Urothelium cell line (cell line): ENCODE measurements at regions not wholly inside any gene's neighbourhood (a gene's known extent, or its start where the extent isn't known, plus 50 kb on each side); places are given as distances from the start of the nearest gene placed in this dataset.

ENCODE experiments used
- DNase-seq: peaks from one replicate; pipeline ENCODE4 v3.0.0; 2011; ENCODE audit warnings: low spot score, mixed read lengths
- FAIRE-seq: peaks from 2 replicates; lab custom pipeline; 2011; peaks lifted over from hg19 to GRCh38; lab: Jason Lieb, UNC

DNA sequence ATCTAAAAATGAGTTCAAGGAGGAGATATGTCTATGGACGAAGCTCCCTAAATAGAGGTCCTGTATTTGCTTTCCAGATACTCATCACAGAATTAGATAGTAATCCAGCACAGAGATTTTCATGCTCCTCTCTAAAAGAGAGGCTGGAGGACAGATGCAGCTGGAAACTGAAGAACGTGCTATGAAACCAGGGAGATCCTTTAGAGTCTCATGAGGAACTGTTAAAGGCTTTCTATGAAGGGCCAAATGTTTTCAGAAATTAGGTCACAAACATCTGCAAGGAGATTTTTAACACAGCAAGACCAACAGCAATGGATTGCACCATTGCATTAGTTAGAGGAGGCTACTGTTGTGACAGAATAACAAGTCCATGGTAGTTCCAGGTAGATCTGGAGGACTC, 95.6 kb upstream of the ARHGAP20 start:
- FAIRE-seq (no peak), DNase-seq (no peak)

GRCh38 chr11:110805756-110806155, 93.5 kb upstream of the ARHGAP20 start:
- FAIRE-seq (no peak), DNase-seq (no peak)

DNA sequence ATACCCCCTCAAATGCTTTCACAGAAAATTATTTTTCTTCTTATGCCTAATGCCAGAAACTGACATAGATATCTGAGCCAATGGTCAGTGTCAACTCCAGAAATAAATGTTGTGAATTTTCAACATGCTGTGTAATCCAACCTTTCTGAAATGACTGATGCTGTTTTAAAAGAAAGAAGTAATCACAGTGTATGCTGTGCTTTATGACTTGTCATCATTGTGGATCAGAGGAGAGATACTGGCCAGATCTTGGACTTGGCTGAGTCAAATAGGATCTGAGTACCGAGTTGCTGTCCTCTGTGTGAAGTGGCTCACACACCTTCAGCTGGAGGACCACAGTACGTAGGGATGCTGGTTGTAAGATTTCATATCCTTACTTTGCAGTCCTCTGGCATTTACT, 89.9 kb upstream of the ARHGAP20 start:
- FAIRE-seq, result no peak
- no peak for DNase-seq

- DNase-seq, result no peak
Measured at GRCh38 chr11:110801328-110801727, 89.1 kb upstream of the ARHGAP20 start.

GRCh38 chr11:110798201-110798900, 86.1 kb upstream of the ARHGAP20 start:
- FAIRE-seq (no peak), DNase-seq (no peak)

More at GRCh38 chr11:110801328-110801727, 89.1 kb upstream of the ARHGAP20 start:
- no peak for FAIRE-seq

- DNase-seq (no peak), FAIRE-seq (no peak)
Measured at GRCh38 chr11:110797453-110797852, 85.2 kb upstream of the ARHGAP20 start.

DNA sequence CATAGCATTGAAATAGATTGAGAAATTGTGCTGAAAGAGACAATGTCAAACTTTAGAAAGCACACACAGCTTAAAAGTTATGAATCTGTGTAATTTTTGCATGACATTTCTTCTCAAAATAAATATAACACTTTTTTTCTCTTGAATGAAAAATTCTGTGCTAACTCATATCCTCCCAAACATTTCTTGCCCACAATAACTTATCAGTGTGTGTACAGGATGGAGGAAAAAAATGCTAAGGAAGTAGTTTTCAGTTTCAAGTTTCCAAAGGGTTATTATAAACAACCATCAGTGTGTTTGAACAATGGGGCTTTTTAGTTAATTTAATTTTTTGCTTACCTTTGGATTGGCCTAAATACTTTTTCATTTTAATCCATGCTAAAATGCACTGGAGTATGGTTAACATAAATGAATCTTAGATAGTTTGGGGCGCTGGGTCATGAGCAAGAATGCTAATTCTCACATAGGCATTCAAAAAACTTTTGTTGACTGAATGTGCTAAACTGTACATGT, 82.9 kb upstream of the ARHGAP20 start:
- no peak for FAIRE-seq
- DNase-seq, result no peak

DNA sequence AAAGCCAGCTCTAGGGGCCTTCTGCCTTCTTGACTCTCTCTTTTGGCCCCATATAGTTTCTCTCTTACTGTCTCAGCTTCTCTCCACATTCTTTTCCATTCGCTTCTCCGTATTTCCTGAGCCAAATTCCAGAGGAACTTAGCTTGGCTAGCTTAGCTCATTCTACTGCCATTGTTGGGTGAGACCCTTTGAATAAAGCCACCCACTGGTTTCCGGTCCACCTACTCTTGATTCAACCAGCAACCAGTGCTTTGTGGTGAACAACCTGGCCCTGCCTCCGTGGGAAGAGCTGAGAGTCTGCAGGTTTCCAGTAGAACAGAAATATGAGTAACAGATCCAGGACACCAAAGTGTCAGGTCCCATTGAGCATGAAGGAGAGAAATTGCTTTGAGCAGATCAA, 81.3 kb upstream of the ARHGAP20 start:
- no peak for DNase-seq
- FAIRE-seq, result no peak

GRCh38 chr11:110791621-110792020, 79.4 kb upstream of the ARHGAP20 start:
- DNase-seq, result no peak
- no peak for FAIRE-seq

DNA sequence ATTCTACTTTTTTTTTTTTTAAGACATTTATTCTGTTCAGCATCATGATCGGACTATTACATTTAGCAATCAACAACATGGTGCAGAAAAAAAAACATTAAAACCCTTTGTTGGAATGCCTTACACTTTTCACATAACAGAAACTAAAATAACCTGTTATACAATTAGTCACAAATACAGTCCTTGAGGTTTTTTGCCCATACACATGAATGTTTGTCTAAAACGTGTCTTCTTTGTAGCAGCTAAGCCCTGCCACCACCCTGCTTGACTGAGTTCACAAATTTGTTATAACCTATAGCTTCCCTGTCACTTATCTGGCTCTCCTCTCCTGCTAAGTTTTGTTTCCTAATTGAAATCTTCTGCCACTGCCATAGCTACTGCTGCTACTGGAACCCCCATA, 75.4 kb upstream of the ARHGAP20 start:
- FAIRE-seq, result no peak
- no peak for DNase-seq

- FAIRE-seq, result no peak
- DNase-seq, result no peak
Measured at GRCh38 chr11:110786226-110786902, 74.1 kb upstream of the ARHGAP20 start.

DNA sequence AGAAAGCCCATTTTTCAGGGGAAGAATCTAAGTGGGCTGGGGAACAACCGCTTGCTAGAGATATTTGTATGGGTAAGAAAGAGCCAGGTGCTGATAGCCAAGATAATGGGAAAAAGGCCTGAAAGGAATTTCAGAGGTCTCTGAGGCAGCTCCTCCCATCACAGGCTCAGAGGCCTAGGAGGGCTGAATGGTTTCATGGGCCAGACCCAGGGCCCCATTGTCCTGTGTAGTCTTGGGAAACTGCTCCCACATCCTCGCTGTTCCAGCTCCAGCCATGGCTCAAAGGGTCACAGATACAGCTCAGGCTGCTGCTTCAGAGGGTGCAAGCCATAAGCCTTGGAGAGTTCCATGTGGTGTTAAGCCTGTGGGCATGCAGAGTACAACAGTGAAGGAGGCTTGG, 73.2 kb upstream of the ARHGAP20 start:
- FAIRE-seq, result no peak

GRCh38 chr11:110782616-110783015, 70.4 kb upstream of the ARHGAP20 start:
- FAIRE-seq (no peak), DNase-seq (no peak)

More for the DNA sequence above, 73.2 kb upstream of the ARHGAP20 start:
- no peak for DNase-seq

- no peak for DNase-seq
- FAIRE-seq, result no peak
Measured at GRCh38 chr11:110779108-110779507, 66.9 kb upstream of the ARHGAP20 start.

GRCh38 chr11:110778343-110778742, 66.1 kb upstream of the ARHGAP20 start:
- FAIRE-seq (no peak), DNase-seq (no peak)

DNA sequence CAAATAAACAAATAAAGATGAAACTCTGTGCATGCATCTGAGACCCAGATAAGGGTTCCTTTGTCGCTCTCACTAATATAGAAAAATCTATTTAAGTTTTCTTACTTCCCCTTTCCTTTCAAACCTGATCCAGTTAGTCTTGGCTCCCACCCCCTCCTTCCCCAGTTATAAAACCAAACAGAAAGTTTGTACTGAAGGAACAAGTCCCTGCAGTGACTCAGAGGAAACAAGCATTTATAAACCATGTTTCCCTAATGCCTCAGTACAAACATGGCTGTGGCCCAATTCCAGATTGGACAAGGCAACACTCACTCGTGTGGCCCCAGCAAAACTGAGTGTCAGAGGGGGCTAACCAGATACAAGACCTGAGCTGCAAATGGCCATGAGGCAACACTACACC, 65.5 kb upstream of the ARHGAP20 start:
- FAIRE-seq (no peak), DNase-seq (no peak)

DNA sequence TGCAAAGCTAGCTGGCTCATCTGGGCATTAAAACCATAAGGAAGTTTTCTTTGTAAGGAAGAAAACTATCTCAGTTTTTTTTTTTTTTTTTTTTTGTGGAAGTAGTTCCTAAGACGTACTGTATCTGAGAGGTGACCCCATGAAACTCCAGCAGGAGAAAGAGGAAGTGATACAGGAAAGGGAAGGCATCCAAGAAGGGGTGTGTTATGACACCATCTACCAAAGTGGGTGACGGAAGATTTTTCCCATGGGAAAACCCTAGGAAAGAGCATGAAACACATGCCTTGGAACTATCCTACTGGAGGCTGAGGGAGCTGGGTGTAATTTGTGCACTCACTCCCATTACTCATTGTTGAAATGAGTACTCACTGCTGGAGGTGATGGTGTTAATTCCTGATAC, 63.8 kb upstream of the ARHGAP20 start:
- FAIRE-seq (no peak), DNase-seq (no peak)

GRCh38 chr11:110774138-110775014, 62.1 kb upstream of the ARHGAP20 start:
- DNase-seq (no peak), FAIRE-seq (no peak)

DNA sequence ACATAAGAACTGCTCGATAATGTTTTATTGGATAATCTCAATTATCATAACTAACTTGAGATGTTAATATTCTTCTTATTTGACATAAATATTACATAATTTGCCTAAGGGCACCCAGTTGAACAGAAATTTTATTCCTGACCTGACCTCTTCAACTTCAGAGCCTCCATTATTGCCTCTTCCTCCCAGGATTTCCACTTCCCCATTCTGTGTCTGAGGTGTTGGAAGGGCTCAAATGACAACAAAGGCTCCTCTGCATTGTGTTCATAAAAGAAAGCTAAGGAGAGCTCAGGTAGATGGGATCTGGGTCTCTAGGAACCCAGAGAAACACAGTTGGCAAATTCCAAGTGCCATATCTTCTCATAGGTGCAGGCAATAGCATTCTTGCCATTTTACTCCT, 61.2 kb upstream of the ARHGAP20 start:
- DNase-seq (no peak), FAIRE-seq (no peak)

- FAIRE-seq, result peak; percentile 35
- no peak for DNase-seq
Measured at GRCh38 chr11:110772863-110773262, 60.6 kb upstream of the ARHGAP20 start.

GRCh38 chr11:110766316-110766715, 54.1 kb upstream of the ARHGAP20 start:
- FAIRE-seq (no peak), DNase-seq (no peak)
